HEK293 (cell line): ENCODE measurements at regions not wholly inside any gene's neighbourhood (a gene's known extent, or its start where the extent isn't known, plus 50 kb on each side); places are given as distances from the start of the nearest gene placed in this dataset.
A peak's percentile ranks its signal among the peaks of the same experiment; 100 is the strongest.

Source experiments
- CTCF ChIA-PET: fragments of 350-600 bp; formaldehyde crosslinking; extraction: SDS; loops from one replicate; lab custom pipeline; 2021; ENCODE audit warnings: antibody characterized with exemption; lab: Yijun Ruan, JAX
- POLR2A ChIA-PET: fragments of 300-600 bp; formaldehyde crosslinking; extraction: SDS; loops from one replicate; lab custom pipeline; 2020; ENCODE audit warnings: antibody characterized with exemption, inconsistent platforms; lab: Yijun Ruan, JAX
- H3K27ac ChIP-seq: fragments of 200-500 bp; sonication (Bioruptor generic); 2 replicates; pipeline ENCODE4 v1.5.1; 2014; ENCODE audit warnings: low read depth, low read length, control low read depth, inconsistent platforms; ENCODE audit errors: extremely low read depth
- H3K36me3 ChIP-seq, 2 experiments: fragments of 200-500 bp in 1 of 2; sonication (Bioruptor generic) in 1 of 2; 1 replicate in 1 of 2; 2 replicates in 1 of 2; pipeline ENCODE4 v1.5.1; 2014 to 2017; ENCODE audit warnings: inconsistent platforms in 2 of 2, low read length in 2 of 2; ENCODE audit not compliant: control insufficient read depth in 2 of 2, insufficient read depth in 1 of 2
- H3K4me1 ChIP-seq: fragments of 200-500 bp; sonication (Bioruptor generic); 2 replicates; pipeline ENCODE4 v1.5.1; 2014; ENCODE audit warnings: mild to moderate bottlenecking, low read length, inconsistent platforms; ENCODE audit not compliant: control insufficient read depth, insufficient read depth
- H3K4me3 ChIP-seq: 2 replicates; pipeline ENCODE4 v1.5.1; 2011; ENCODE audit warnings: low read depth, mild to moderate bottlenecking, control low read depth, low read length, moderate library complexity
- H3K9me3 ChIP-seq: fragments of 200-500 bp; sonication (Bioruptor generic); 2 replicates; pipeline ENCODE4 v1.5.1; 2014; ENCODE audit warnings: low read depth, low read length, inconsistent platforms; ENCODE audit not compliant: control insufficient read depth, insufficient read depth
- PBX3 ChIP-seq: sonication (generic); formaldehyde crosslinking; IDR thresholded peaks from 2 replicates; pipeline ENCODE4 v1.8.1; 2022; ENCODE audit warnings: mild to moderate bottlenecking, moderate library complexity, missing genetic modification reagents
- ZBTB17 ChIP-seq: fragments of 450-650 bp; formaldehyde crosslinking; IDR thresholded peaks from 2 replicates; pipeline ENCODE4 v1.5.1; 2016; ENCODE audit warnings: missing biosample characterization, missing genetic modification characterization
- ZBTB20 ChIP-seq: fragments of 450-650 bp; formaldehyde crosslinking; IDR thresholded peaks from 2 replicates; pipeline ENCODE4 v1.5.1; 2016; ENCODE audit warnings: missing biosample characterization, missing genetic modification characterization
- ZBTB49 ChIP-seq: fragments of 450-650 bp; formaldehyde crosslinking; IDR thresholded peaks from 2 replicates; pipeline ENCODE4 v1.5.1; 2016; ENCODE audit warnings: missing biosample characterization, missing genetic modification characterization, low read depth
- ZFP69B ChIP-seq: fragments of 450-650 bp; formaldehyde crosslinking; IDR thresholded peaks from 2 replicates; pipeline ENCODE4 v1.5.1; 2016; ENCODE audit warnings: missing biosample characterization, missing genetic modification characterization
- ZNF155 ChIP-seq: fragments of 450-650 bp; formaldehyde crosslinking; IDR thresholded peaks from 2 replicates; pipeline ENCODE4 v1.5.1; 2016; ENCODE audit warnings: missing biosample characterization, missing genetic modification characterization
- ZNF324 ChIP-seq: fragments of 450-650 bp; formaldehyde crosslinking; IDR thresholded peaks from 2 replicates; pipeline ENCODE4 v1.5.1; 2016; ENCODE audit warnings: missing biosample characterization, missing genetic modification characterization
- ZNF335 ChIP-seq: fragments of 450-650 bp; formaldehyde crosslinking; conservative IDR thresholded peaks from 2 replicates; pipeline ENCODE4 v1.5.1; 2016; ENCODE audit warnings: missing biosample characterization, missing genetic modification characterization
- ZNF341 ChIP-seq: fragments of 450-650 bp; formaldehyde crosslinking; IDR thresholded peaks from 2 replicates; pipeline ENCODE4; 2016; ENCODE audit warnings: low read depth, missing biosample characterization, missing genetic modification characterization
- ZNF426 ChIP-seq: fragments of 450-650 bp; formaldehyde crosslinking; IDR thresholded peaks from 2 replicates; pipeline ENCODE4 v1.5.1; 2017; ENCODE audit warnings: missing biosample characterization, missing genetic modification characterization, mild to moderate bottlenecking, inconsistent platforms, moderate library complexity
- ZNF513 ChIP-seq: fragments of 450-650 bp; IDR thresholded peaks from 2 replicates; pipeline ENCODE4 v1.5.1; 2018; ENCODE audit warnings: missing biosample characterization, missing genetic modification characterization
- ZNF518A ChIP-seq: fragments of 450-650 bp; formaldehyde crosslinking; conservative IDR thresholded peaks from 2 replicates; pipeline ENCODE4 v1.5.1; 2016; ENCODE audit warnings: low read depth, missing biosample characterization, missing genetic modification characterization
- ZNF521 ChIP-seq: fragments of 450-650 bp; formaldehyde crosslinking; IDR thresholded peaks from 2 replicates; pipeline ENCODE4 v1.5.1; 2017; ENCODE audit warnings: missing biosample characterization, mild to moderate bottlenecking, missing genetic modification characterization
- ZNF555 ChIP-seq: fragments of 450-650 bp; formaldehyde crosslinking; conservative IDR thresholded peaks from 2 replicates; pipeline ENCODE4 v1.5.1; 2017; ENCODE audit warnings: missing biosample characterization, mild to moderate bottlenecking, missing genetic modification characterization, inconsistent platforms
- ZNF610 ChIP-seq: fragments of 450-650 bp; formaldehyde crosslinking; IDR thresholded peaks from 2 replicates; pipeline ENCODE4 v1.5.1; 2016; ENCODE audit warnings: missing biosample characterization, missing genetic modification characterization, borderline replicate concordance
- ZNF621 ChIP-seq: fragments of 450-650 bp; formaldehyde crosslinking; IDR thresholded peaks from 2 replicates; pipeline ENCODE4 v1.5.1; 2017; ENCODE audit warnings: missing biosample characterization, missing genetic modification characterization
- ZNF624 ChIP-seq: fragments of 450-650 bp; formaldehyde crosslinking; IDR thresholded peaks from 2 replicates; pipeline ENCODE4 v1.5.1; 2017; ENCODE audit warnings: missing biosample characterization, missing genetic modification characterization
- ZNF626 ChIP-seq: fragments of 450-650 bp; sonication (Bioruptor Pico); formaldehyde crosslinking; IDR thresholded peaks from 2 replicates; pipeline ENCODE4 v1.5.1; 2018; ENCODE audit warnings: missing biosample characterization, missing genetic modification characterization, inconsistent platforms
- ZNF654 ChIP-seq: fragments of 450-650 bp; formaldehyde crosslinking; IDR thresholded peaks from 2 replicates; pipeline ENCODE4 v1.5.1; 2016; ENCODE audit warnings: low read depth, missing biosample characterization, missing genetic modification characterization
- ZNF660 ChIP-seq: fragments of 450-650 bp; IDR thresholded peaks from 2 replicates; pipeline ENCODE4 v1.5.1; 2018; ENCODE audit warnings: missing biosample characterization, mild to moderate bottlenecking, missing genetic modification characterization
- ZNF701 ChIP-seq: fragments of 450-650 bp; formaldehyde crosslinking; IDR thresholded peaks from 2 replicates; pipeline ENCODE4 v1.5.1; 2016; ENCODE audit warnings: missing biosample characterization, missing genetic modification characterization
- TF ChIP-seq, protein P1 (sequence below): fragments of 450-650 bp; formaldehyde crosslinking; IDR thresholded peaks from 2 replicates; pipeline ENCODE4 v1.5.1; 2017; ENCODE audit warnings: missing biosample characterization, missing genetic modification characterization
- TF ChIP-seq, protein P2 (sequence below): fragments of 450-650 bp; formaldehyde crosslinking; IDR thresholded peaks from 2 replicates; pipeline ENCODE4 v1.5.1; 2017; ENCODE audit warnings: missing biosample characterization, missing genetic modification characterization

DNA sequence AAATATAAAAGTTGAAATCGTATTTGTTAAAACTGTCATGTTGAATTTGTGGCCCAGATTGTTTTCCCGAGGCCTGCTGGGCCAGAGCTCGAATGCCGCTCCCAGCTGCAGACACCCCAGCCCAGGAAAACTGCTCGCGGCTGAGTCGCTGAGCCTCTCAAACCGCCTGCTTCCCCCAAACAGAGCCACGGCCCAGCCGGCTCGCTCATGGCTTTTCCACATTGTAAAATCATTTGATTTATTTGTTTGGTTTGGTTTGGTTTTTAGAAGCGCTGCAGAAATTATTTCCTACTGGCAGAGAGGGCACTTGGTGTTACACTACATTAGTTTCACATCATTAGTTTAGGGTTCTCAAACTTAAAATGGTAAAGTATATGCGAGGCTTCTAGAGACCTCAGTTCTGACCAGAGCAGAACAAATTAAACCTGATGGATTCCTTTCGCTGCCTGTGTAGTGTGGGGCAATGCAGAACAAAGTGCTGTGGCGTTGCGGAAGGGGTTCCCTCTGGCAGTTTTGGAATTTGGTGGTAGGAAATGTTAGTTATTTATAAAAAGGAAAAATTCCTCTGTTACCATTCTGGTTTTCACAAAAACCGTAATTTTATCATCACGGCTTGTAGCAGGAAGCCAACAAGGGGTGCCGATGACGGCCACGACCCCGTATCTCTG lies 156.5 kb upstream of the PITX1 start:
- H3K4me3 ChIP-seq = no peak overlapping the region
- no peaks in the 10 kb centered on the region; the same call in 1 of the 2 replicates for H3K4me1 ChIP-seq
- ChIA-PET CTCF (interaction anchor here (0.5 to 2.2 kb wide), 20 partner anchors 9 to 1021 kb away, joined by 3 to 11 read pairs (median 4); partner anchors contain the start of gene PCBD2), POLR2A (interaction anchor here (0.6 to 1.1 kb wide), 3 partner anchors 79 to 157 kb away, joined by 3 to 4 read pairs (median 3); no protein-coding TSS in a partner anchor)
- H3K9me3 ChIP-seq = no peaks in the 10 kb centered on the region
- no peaks in the 10 kb centered on the region for H3K36me3 ChIP-seq
- no peak overlapping the region; the same call in 1 of the 2 replicates for H3K27ac ChIP-seq
- TF ChIP-seq ZNF341 = no peak
- peak; percentile 58 for TF ChIP-seq ZBTB20
- TF ChIP-seq ZNF555 (tag by site-specific recombination) = no peak
- TF ChIP-seq, protein P1, sequence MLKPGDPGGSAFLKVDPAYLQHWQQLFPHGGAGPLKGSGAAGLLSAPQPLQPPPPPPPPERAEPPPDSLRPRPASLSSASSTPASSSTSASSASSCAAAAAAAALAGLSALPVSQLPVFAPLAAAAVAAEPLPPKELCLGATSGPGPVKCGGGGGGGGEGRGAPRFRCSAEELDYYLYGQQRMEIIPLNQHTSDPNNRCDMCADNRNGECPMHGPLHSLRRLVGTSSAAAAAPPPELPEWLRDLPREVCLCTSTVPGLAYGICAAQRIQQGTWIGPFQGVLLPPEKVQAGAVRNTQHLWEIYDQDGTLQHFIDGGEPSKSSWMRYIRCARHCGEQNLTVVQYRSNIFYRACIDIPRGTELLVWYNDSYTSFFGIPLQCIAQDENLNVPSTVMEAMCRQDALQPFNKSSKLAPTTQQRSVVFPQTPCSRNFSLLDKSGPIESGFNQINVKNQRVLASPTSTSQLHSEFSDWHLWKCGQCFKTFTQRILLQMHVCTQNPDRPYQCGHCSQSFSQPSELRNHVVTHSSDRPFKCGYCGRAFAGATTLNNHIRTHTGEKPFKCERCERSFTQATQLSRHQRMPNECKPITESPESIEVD (tag by site-specific recombination) = 0 out of 2 replicates have a peak, but pooled peaks have one; percentile 7
- TF ChIP-seq ZNF624 = no peak
- TF ChIP-seq ZNF660 = peak; percentile 80; the same call in 1 of the 2 replicates
- TF ChIP-seq ZNF324 (tag by site-specific recombination) = no peak
- TF ChIP-seq ZNF654 (tag by site-specific recombination) = no peak
- no peak for TF ChIP-seq ZNF626 (tag by site-specific recombination)
- TF ChIP-seq ZNF335 = peak; percentile 84
- TF ChIP-seq ZBTB49 (tag by site-specific recombination) = no peak
- peak; percentile 64 for TF ChIP-seq ZBTB17 (tag by site-specific recombination)
- no peak for TF ChIP-seq ZNF426
- no peak for TF ChIP-seq ZNF701 (tag by site-specific recombination)
- TF ChIP-seq ZNF513 (tag by site-specific recombination) = no peak
- no peak for TF ChIP-seq ZNF521 (tag by site-specific recombination)
- no peak for TF ChIP-seq ZNF621 (tag by site-specific recombination)
- TF ChIP-seq, protein P2, sequence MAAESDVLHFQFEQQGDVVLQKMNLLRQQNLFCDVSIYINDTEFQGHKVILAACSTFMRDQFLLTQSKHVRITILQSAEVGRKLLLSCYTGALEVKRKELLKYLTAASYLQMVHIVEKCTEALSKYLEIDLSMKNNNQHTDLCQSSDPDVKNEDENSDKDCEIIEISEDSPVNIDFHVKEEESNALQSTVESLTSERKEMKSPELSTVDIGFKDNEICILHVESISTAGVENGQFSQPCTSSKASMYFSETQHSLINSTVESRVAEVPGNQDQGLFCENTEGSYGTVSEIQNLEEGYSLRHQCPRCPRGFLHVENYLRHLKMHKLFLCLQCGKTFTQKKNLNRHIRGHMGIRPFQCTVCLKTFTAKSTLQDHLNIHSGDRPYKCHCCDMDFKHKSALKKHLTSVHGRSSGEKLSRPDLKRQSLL (tag by site-specific recombination) = no peak
- 0 out of 2 replicates have a peak, but pooled peaks have one; percentile 44 for TF ChIP-seq ZNF610 (tag by site-specific recombination)
- no peak for TF ChIP-seq PBX3 (CRISPR knock-in tag)
- peak; percentile 38; the same call in 1 of the 2 replicates for TF ChIP-seq ZFP69B (tag by site-specific recombination)
- no peak for TF ChIP-seq ZNF518A
- TF ChIP-seq ZNF155 (tag by site-specific recombination) = no peak
- TF ChIP-seq, all 188 proteins: peak for 7
